Adrenal gland (tissue), 5 donors: ENCODE measurements at regions not wholly inside any gene's neighbourhood (a gene's known extent, or its start where the extent isn't known, plus 50 kb on each side); places are given as distances from the start of the nearest gene placed in this dataset.

Experiments used
- CTCF ChIP-seq, 6 experiments: fragments of 450-650 bp in 4 of 6; fragments of 200-600 bp in 2 of 6; sonication (generic) in 1 of 6; IDR thresholded peaks; 1 replicate in 5 of 6; 2 replicates in 1 of 6; pipeline versions ENCODE4 v1.5.1 to v1.8.0; 2016 to 2021; ENCODE audit warnings: antibody characterized with exemption in 6 of 6, mild to moderate bottlenecking in 2 of 6, moderate library complexity in 1 of 6
- POLR2A ChIP-seq, 2 donors: fragments of 450-650 bp; IDR thresholded peaks; one replicate each; pipeline ENCODE4 v1.6.1; 2017; ENCODE audit warnings: antibody characterized with exemption in 2 of 2, mild to moderate bottlenecking in 2 of 2, moderate library complexity in 1 of 2
- donor health status: DM: no; HTN: no; CAD: no.

GRCh38 chr18:40215979-40216378, 1739.1 kb upstream of the PIK3C3 start:
- TF ChIP-seq CTCF (IDR thresholded peaks at IDR 0.05) (no peak), POLR2A (IDR thresholded peaks at IDR 0.05) (no peak)
